ENCODE measurements at regions not wholly inside any gene's neighbourhood (a gene's known extent, or its start where the extent isn't known, plus 50 kb on each side); places are given as distances from the start of the nearest gene placed in this dataset.

- DNase-seq (ENCODE audit: low spot score) = no peak
Observed at GRCh38 chr10:83580373-83581012, 558.8 kb upstream of the GHITM start.

GRCh38 chr10:83582407-83583095, 556.8 kb upstream of the GHITM start:
- DNase-seq (ENCODE audit: low spot score) = no peak

- DNase-seq (ENCODE audit: low spot score) = no peak
Observed at GRCh38 chr10:83585686-83586085, 553.6 kb upstream of the GHITM start.

- DNase-seq (ENCODE audit: low spot score) = no peak
Observed at GRCh38 chr10:83592337-83592935, 546.9 kb upstream of the GHITM start.

GRCh38 chr10:83603708-83604107, 535.6 kb upstream of the GHITM start:
- no peak for DNase-seq (ENCODE audit: low spot score)

GRCh38 chr10:83605783-83606630, 533.3 kb upstream of the GHITM start:
- no peak for DNase-seq (ENCODE audit: low spot score)

GRCh38 chr10:83607959-83608745, 531.2 kb upstream of the GHITM start:
- DNase-seq (ENCODE audit: low spot score) = no peak

- no peak for DNase-seq (ENCODE audit: low spot score)
Observed at GRCh38 chr10:83612050-83612449, 527.3 kb upstream of the GHITM start.

GRCh38 chr10:83612746-83613145, 526.6 kb upstream of the GHITM start:
- DNase-seq (ENCODE audit: low spot score) = no peak

- DNase-seq (ENCODE audit: low spot score) = no peak
Observed at GRCh38 chr10:83617172-83617571, 522.1 kb upstream of the GHITM start.

- no peak for DNase-seq (ENCODE audit: low spot score)
Observed at GRCh38 chr10:83617692-83618545, 521.4 kb upstream of the GHITM start.

GRCh38 chr10:83625831-83626360, 513.4 kb upstream of the GHITM start:
- DNase-seq (ENCODE audit: low spot score) = no peak

GRCh38 chr10:83632701-83633100, 506.6 kb upstream of the GHITM start:
- no peak for DNase-seq (ENCODE audit: low spot score)

GRCh38 chr10:83633547-83633946, 505.8 kb upstream of the GHITM start:
- DNase-seq (ENCODE audit: low spot score) = no peak

- no peak for DNase-seq (ENCODE audit: low spot score)
Observed at GRCh38 chr10:83636826-83637225, 502.5 kb upstream of the GHITM start.

- DNase-seq (ENCODE audit: low spot score) = no peak
Observed at GRCh38 chr10:83647526-83647925, 491.8 kb upstream of the GHITM start.

- DNase-seq (ENCODE audit: low spot score) = no peak
Observed at GRCh38 chr10:83648201-83648600, 491.1 kb upstream of the GHITM start.

GRCh38 chr10:83649471-83649870, 489.8 kb upstream of the GHITM start:
- no peak for DNase-seq (ENCODE audit: low spot score)

GRCh38 chr10:83654689-83655088, 484.6 kb upstream of the GHITM start:
- no peak for DNase-seq (ENCODE audit: low spot score)

GRCh38 chr10:83656924-83657323, 482.4 kb upstream of the GHITM start:
- DNase-seq (ENCODE audit: low spot score) = no peak

GRCh38 chr10:83657487-83657886, 481.8 kb upstream of the GHITM start:
- DNase-seq (ENCODE audit: low spot score) = no peak

All from CD4-positive, alpha-beta T cell treated with Interleukin-6 at 100 ng/mL for 8 hours (primary cell).